ENCODE measurements at regions not wholly inside any gene's neighbourhood (a gene's known extent, or its start where the extent isn't known, plus 50 kb on each side); places are given as distances from the start of the nearest gene placed in this dataset.
A peak's percentile ranks its signal among the peaks of the same experiment; 100 is the strongest.

- Mint-ChIP-seq H3K9me3 (no peaks in the 10 kb centered on the region), H3K27me3 (peaks cover 7% of the 10 kb centered on the region), H3K27ac (no peak overlapping the region), H3K4me1 (peaks cover 2% of the 10 kb centered on the region), H3K36me3 (ENCODE audit: low read depth) (no peaks in the 10 kb centered on the region), H3K4me3 (no peak overlapping the region)
- DNase-seq (no peak), ATAC-seq (no peak)
These were observed 69.0 kb upstream of the LARS2 start for GRCh38 chr3:45319231-45319995.

GRCh38 chr3:45319996-45320305 is 68.4 kb upstream of the LARS2 start:
- Mint-ChIP-seq H3K4me1 (peaks cover 2% of the 10 kb centered on the region), H3K4me3 (no peak overlapping the region), H3K9me3 (no peaks in the 10 kb centered on the region), H3K27me3 (peaks cover 7% of the 10 kb centered on the region), H3K27ac (no peak overlapping the region), H3K36me3 (ENCODE audit: low read depth) (no peaks in the 10 kb centered on the region)
- ATAC-seq (no peak), DNase-seq (no peak)

- DNase-seq (no peak), ATAC-seq (no peak)
- no peaks in the 10 kb centered on the region for H3K9me3 Mint-ChIP-seq
- H3K36me3 Mint-ChIP-seq (ENCODE audit: low read depth): no peaks in the 10 kb centered on the region
- H3K4me1 Mint-ChIP-seq: peaks cover 2% of the 10 kb centered on the region
- no peak overlapping the region for H3K27ac Mint-ChIP-seq
- H3K4me3 Mint-ChIP-seq: no peak overlapping the region
- peaks cover 8% of the 10 kb centered on the region for H3K27me3 Mint-ChIP-seq
These were observed 67.4 kb upstream of the LARS2 start for GRCh38 chr3:45320986-45321385.

GRCh38 chr3:45321607-45322391 is 66.6 kb upstream of the LARS2 start:
- Mint-ChIP-seq H3K27ac (no peak overlapping the region), H3K27me3 (peaks cover 13% of the 10 kb centered on the region)

GRCh38 chr3:45322616-45323015 is 65.8 kb upstream of the LARS2 start:
- DNase-seq: no peak
- Mint-ChIP-seq H3K36me3 (ENCODE audit: low read depth) (no peaks in the 10 kb centered on the region), H3K27ac (no peak overlapping the region), H3K4me1 (peaks cover 2% of the 10 kb centered on the region), H3K27me3 (peaks cover 15% of the 10 kb centered on the region), H3K9me3 (no peaks in the 10 kb centered on the region), H3K4me3 (no peak overlapping the region)
- no peak for ATAC-seq

More at GRCh38 chr3:45321607-45322391, 66.6 kb upstream of the LARS2 start:
- no peaks in the 10 kb centered on the region for H3K36me3 Mint-ChIP-seq (ENCODE audit: low read depth)
- peaks cover 2% of the 10 kb centered on the region for H3K4me1 Mint-ChIP-seq
- no peak for DNase-seq
- ATAC-seq: peak; percentile 28
- no peaks in the 10 kb centered on the region for H3K9me3 Mint-ChIP-seq
- H3K4me3 Mint-ChIP-seq: no peak overlapping the region

GRCh38 chr3:45325676-45326075 is 62.7 kb upstream of the LARS2 start:
- Mint-ChIP-seq H3K36me3 (ENCODE audit: low read depth) (no peaks in the 10 kb centered on the region), H3K27ac (no peak overlapping the region), H3K4me3 (no peak overlapping the region), H3K27me3 (peaks cover 17% of the 10 kb centered on the region), H3K9me3 (no peaks in the 10 kb centered on the region), H3K4me1 (peaks cover 2% of the 10 kb centered on the region)
- no peak for ATAC-seq
- no peak for DNase-seq

- H3K27me3 Mint-ChIP-seq: peaks cover 19% of the 10 kb centered on the region
- DNase-seq: no peak
- H3K4me1 Mint-ChIP-seq: no peaks in the 10 kb centered on the region
- no peaks in the 10 kb centered on the region for H3K9me3 Mint-ChIP-seq
- H3K36me3 Mint-ChIP-seq (ENCODE audit: low read depth): no peaks in the 10 kb centered on the region
- no peak for ATAC-seq
- no peak overlapping the region for H3K27ac Mint-ChIP-seq
- H3K4me3 Mint-ChIP-seq: no peak overlapping the region
These were observed 58.5 kb upstream of the LARS2 start for GRCh38 chr3:45329761-45330305.

GRCh38 chr3:45330510-45331295 is 57.7 kb upstream of the LARS2 start:
- no peak overlapping the region for H3K27ac Mint-ChIP-seq
- peaks cover 19% of the 10 kb centered on the region for H3K27me3 Mint-ChIP-seq
- no peaks in the 10 kb centered on the region for H3K9me3 Mint-ChIP-seq
- no peaks in the 10 kb centered on the region for H3K4me1 Mint-ChIP-seq
- no peak for ATAC-seq
- H3K36me3 Mint-ChIP-seq (ENCODE audit: low read depth): no peaks in the 10 kb centered on the region
- no peak overlapping the region for H3K4me3 Mint-ChIP-seq
- DNase-seq: no peak

- Mint-ChIP-seq H3K27me3 (peaks cover 14% of the 10 kb centered on the region), H3K9me3 (no peaks in the 10 kb centered on the region), H3K4me3 (no peak overlapping the region), H3K36me3 (ENCODE audit: low read depth) (no peaks in the 10 kb centered on the region), H3K27ac (no peak overlapping the region), H3K4me1 (no peaks in the 10 kb centered on the region)
- no peak for DNase-seq
- ATAC-seq: no peak
These were observed 55.9 kb upstream of the LARS2 start for GRCh38 chr3:45332493-45332892.

- H3K4me3 Mint-ChIP-seq: no peak overlapping the region
- H3K4me1 Mint-ChIP-seq: no peaks in the 10 kb centered on the region
- no peak for ATAC-seq
- peaks cover 14% of the 10 kb centered on the region for H3K27me3 Mint-ChIP-seq
- no peak overlapping the region for H3K27ac Mint-ChIP-seq
- no peaks in the 10 kb centered on the region for H3K9me3 Mint-ChIP-seq
- DNase-seq: no peak
- no peaks in the 10 kb centered on the region for H3K36me3 Mint-ChIP-seq (ENCODE audit: low read depth)
These were observed 55.4 kb upstream of the LARS2 start for GRCh38 chr3:45332901-45333407.

- no peak for ATAC-seq
- Mint-ChIP-seq H3K36me3 (ENCODE audit: low read depth) (no peaks in the 10 kb centered on the region), H3K4me3 (no peak overlapping the region), H3K27me3 (peaks cover 14% of the 10 kb centered on the region), H3K9me3 (no peaks in the 10 kb centered on the region), H3K27ac (no peak overlapping the region), H3K4me1 (no peaks in the 10 kb centered on the region)
- DNase-seq: no peak
These were observed 54.8 kb upstream of the LARS2 start for GRCh38 chr3:45333549-45333948.

- peaks cover 12% of the 10 kb centered on the region for H3K27me3 Mint-ChIP-seq
- H3K4me3 Mint-ChIP-seq: no peak overlapping the region
- no peak for ATAC-seq
- no peak overlapping the region for H3K27ac Mint-ChIP-seq
- DNase-seq: no peak
- no peaks in the 10 kb centered on the region for H3K36me3 Mint-ChIP-seq (ENCODE audit: low read depth)
- no peaks in the 10 kb centered on the region for H3K4me1 Mint-ChIP-seq
- H3K9me3 Mint-ChIP-seq: no peaks in the 10 kb centered on the region
These were observed 50.4 kb upstream of the LARS2 start for GRCh38 chr3:45337839-45338470.

Data from activated naive CD8-positive, alpha-beta T cell treated with anti-CD3 and anti-CD28 coated beads, Interleukin-2, amount 50 U/mL, for 24 hours (primary cell).